NCI-H1930 (cell line): ENCODE measurements at regions not wholly inside any gene's neighbourhood (a gene's known extent, or its start where the extent isn't known, plus 50 kb on each side); places are given as distances from the start of the nearest gene placed in this dataset.

Experiments
- DNase-seq, 2 experiments: peaks; one replicate each; lab custom pipeline; 2025; lab: John Stamatoyannopoulos, UW

- DNase-seq: no peak
Measured at GRCh38 chr4:108399610-108400265, 220.6 kb upstream of the RPL34 start.

DNA sequence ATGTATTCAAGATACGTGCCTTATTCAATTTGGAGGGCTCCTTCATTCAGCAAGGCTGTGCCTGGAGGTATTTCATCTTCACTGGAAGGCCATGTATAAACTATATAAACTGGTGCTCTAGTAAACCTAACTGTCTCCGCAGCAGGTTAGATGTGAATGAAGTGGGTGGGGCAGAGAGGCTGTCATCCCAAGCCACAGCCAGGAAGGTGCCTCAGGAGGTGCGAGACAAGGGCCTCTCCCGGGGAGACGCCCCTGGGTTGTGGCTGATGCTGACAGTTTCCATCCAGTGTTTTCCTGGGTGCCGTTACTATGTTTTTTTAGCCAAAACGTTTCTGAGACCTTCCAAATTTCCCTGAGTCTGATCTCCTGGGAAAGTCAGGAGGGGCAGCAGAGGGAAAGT, 221.5 kb upstream of the RPL34 start:
- no peak for DNase-seq

GRCh38 chr4:108398316-108398715, 222.1 kb upstream of the RPL34 start:
- DNase-seq: no peak

DNA sequence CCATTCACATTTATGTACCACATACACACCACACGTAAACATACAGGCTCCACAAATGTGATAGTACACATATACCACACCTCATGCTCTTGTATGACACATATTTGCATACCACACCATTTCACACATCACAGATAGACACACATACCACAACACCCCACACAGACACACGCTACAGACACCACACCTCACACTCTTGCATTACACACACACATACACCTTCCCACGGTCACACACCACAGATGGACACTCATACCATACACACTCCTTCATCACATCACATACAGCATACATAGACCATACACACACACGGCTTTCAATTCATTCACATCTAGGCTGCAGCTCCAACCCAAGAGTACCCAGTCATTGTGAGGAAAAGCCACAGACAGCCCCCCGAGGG, 222.5 kb upstream of the RPL34 start:
- DNase-seq: no peak

DNA sequence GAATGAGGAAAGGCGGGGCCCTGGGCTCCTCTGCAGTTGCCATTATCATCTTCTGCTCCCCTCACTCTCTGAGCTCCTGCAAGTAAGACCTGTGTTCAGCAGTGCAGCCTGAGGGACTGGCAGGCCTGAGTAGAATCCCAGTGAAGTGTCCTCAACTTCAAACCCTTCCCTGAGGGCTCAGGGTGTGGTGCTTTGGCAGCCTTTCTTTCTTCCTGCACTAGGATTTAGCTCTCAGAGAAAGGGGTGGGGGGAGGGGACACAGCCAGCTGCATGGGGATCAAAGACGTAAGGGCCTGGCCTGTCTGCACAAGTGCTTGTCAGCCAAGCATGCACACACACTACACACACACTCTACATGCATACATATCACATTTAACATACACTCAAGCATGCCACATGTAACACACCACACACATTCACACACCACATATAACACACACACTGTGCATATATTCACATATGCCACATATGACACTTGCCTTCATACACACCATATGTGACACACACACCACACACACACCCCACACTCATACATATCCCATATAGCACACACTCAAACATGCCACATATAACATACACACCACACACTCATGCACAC, 223.4 kb upstream of the RPL34 start:
- no peak for DNase-seq

- DNase-seq: no peak
Measured at GRCh38 chr4:108395786-108396185, 224.6 kb upstream of the RPL34 start.

DNA sequence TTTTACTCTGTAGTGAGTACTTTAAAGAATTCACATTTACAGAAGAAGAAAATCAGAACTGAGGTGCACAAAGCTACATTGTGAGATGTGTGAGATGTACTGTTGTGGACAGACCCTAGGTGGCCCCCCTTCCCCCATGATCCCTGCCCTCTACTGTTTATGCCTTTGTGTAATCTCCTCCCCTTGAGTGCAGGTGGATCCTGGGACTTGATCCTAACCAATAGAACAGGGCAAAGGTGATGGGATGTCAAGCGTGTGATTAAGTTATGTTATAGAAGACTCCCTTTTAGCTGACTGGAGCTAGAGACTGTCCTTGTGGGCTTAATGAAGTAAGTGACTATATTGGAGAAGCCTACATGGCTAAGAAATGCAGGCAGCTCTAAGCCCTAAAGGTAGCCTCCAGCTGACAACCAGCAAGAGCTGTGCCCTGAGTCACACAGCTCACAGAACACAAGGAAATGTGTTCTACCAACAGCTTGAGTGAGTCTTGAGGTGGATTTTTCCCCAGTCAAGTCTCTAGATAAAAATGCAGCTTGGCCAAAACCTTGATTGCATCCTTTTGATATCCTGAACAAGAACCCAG, 225.2 kb upstream of the LEF1 start:
- DNase-seq: no peak

DNA sequence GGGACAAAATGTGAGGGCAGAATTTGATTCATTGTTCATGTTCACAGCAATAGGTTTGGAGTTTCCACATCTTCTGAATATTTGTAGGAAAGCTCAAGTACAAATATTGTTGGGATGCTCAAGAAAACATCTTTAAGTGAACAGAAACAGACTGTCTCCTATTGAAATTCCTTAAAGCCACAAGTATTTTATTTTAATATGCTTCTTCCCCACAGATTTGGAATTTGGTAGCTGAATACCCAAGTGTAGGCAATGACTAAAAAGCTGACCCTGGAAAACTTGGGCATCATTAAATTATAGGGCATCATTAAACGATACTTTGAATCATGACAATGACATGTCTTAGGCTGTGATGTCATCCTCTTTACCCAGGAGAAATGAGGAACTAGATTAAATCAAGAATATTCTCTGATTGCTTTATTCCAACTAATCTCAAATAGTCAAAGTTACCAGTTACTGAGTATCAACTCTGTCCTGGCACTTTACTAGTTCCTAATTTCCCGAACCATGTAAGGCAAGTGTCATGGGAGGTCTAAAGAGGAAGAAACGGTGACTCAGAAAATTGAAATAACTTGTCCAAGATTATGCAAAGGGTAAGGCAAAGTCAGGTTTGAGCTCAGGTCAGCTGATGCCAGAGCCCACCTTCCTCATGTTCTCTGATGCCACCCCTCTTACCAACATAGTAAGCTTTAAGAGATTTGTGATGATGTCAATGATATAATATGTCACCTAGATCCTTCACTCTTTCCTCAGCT, 223.1 kb upstream of the LEF1 start:
- no peak for DNase-seq

GRCh38 chr4:108385076-108385475, 216.3 kb upstream of the LEF1 start:
- DNase-seq: no peak

GRCh38 chr4:108384544-108384943, 215.8 kb upstream of the LEF1 start:
- DNase-seq: no peak

DNA sequence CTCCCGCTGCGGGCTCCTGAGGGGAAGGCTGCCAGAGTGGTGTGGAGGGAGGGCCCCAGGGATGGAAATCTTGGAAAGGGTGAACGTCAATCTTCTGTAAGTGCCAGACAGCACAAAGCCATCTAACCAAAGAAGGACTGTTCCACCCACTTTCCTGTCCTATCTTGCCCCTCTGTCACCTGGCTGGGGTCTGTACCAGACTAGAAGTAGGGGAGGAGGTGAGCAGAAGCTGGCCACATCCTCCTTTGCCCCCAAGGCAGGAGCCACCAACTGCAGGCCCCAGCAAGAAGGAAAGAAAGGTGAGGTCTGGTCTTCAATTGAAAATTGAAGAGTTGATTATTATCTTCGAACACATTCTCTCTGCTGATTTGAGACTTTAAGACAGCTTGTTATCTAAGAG, 214.4 kb upstream of the LEF1 start:
- no peak for DNase-seq

DNA sequence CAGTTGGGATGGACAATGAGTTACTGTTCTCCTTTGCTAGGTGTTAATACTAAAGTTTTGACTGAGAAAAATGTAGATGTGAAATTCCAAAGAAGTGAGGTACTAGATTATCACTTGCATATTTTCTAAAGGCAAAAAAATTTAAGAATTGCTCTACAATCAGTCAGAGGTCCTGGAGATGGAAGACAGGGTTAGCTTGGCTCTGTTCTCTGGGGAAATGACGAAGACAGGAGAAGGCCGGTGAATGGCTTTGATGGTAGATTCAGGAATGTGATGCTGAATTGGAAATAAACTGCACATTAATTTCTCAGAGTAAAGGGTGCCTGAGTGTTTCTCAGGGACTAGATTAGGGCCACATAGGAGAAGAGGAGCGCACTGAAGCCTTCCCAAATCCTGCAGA, 214.0 kb upstream of the LEF1 start:
- no peak for DNase-seq

DNA sequence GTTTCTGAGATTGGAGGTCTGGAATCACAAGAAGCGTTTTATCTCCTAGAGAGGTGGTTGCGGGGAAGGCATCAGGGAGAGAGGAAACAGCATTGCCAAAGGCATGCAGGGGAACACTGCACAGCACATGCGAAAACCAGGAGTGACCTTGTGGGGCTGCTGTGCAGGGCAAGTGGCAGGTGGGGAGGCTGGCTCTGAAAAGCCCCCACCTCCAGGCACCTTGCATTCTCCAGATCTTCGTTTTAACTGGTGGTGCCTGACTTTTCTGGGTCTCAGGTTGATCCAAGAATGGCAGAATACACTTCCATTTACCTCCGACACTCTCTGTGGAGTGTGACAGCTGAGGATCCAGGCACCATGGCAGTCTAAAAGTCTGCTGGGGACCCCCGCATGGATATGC, 209.4 kb upstream of the LEF1 start:
- no peak for DNase-seq

GRCh38 chr4:108377021-108377420, 208.3 kb upstream of the LEF1 start:
- no peak for DNase-seq

DNA sequence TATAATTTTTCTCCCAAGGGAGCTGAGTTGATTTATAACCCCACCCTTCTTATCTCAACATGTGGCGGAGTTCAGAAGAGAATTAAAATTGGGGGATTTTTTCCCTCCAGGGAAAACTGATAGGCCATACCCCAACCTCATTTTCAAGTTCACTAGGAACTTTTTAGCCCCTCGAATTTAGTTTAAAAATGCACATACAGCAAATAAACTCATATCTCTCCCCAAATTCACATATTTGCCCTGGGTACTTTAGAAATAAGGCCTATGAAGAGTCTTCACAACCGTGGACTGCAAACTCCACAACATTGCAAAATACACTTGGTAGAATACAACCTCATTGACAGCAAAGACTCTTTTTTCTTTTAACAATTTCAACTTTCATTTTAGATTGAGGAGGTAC, 206.7 kb upstream of the LEF1 start:
- DNase-seq: no peak

- DNase-seq: no peak
Measured at GRCh38 chr4:108372681-108373080, 203.9 kb upstream of the LEF1 start.

DNA sequence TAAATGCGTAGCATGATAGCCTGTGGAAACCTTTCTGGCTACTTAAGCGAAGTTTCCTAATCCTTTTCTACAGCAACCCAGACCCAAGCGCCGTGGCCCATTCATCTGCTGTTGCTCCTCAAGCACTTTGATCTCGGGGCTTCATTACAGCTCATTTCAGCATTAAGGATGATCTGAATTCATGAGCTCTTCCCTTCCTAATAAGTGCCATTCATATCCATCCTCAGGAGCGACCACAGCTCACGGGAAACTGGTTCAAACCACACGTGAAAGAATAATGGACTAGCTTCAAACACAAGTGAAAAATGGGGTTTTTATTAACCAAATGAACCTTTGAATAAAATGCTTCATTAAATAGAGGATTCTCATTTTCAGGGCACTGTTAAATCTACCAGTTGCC, 202.6 kb upstream of the LEF1 start:
- DNase-seq: no peak

DNA sequence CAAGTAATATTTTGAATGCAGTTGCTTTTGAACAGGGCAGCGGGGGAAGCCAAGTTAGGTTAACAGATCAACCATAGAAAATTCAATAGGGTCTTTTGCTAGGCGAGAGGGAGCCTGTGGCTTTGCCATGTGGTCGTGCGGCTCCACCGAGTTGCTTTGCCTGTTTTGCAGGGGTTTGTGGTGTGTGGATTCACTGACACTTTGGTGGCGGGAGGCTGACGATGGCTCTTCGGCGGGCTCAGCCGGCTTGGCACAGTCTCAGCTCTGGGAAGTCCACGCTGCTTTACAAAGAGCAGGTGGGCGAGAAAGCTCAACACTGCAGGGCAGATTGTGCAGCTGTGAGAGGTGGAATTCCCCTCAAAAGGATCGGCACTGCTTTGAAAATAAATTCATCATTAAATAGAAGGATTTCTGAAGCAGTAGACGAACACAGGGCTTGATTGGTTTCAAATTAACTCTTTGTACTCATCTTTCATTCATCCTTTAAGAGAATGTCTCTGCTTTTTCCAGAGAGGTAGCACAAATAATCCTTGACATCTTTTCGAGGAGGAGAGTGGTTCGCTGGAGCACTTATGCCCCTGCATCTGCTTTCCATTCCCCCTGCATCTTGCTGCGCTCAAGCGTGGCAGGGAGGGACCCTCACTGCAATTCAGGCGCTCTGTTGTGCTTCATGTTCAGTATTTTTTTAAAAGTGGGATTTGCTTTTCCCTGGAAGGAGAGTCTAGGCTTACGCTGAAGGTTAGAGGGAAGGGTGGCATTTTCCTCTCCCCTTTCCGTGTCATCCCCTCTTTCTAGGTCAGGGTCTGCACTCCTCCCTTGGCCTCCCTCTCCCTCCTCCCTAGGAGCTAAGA, 201.8 kb upstream of the LEF1 start:
- no peak for DNase-seq

DNA sequence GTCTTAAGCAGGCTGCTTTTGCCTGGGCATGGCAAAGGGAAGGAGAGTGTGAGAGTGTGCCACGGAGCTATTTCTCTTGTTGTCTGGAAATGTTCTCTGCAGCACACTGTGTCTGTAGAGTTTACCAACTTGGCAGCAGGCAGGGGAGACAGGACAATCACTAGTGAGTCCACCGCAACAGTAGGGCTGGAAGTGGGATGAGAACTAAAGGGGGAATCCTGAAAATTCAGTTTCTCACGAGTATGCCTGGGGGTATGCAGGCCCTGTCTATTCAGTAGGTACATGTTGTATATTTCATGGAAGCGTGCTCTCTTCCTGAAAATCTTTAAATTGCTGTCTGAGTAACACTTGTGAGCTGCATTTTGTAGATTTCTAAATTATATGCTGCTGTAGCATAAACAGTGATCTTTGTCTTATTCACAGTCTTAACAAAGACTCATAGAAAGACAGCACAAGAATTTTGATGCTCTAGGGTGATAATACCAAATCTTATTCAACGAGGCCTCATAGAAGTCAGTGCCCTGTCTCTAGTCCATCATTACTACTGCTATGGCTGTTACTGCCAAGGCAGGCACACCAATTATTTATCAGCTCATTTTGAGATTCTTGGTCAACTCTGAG, 200.4 kb upstream of the LEF1 start:
- no peak for DNase-seq

DNA sequence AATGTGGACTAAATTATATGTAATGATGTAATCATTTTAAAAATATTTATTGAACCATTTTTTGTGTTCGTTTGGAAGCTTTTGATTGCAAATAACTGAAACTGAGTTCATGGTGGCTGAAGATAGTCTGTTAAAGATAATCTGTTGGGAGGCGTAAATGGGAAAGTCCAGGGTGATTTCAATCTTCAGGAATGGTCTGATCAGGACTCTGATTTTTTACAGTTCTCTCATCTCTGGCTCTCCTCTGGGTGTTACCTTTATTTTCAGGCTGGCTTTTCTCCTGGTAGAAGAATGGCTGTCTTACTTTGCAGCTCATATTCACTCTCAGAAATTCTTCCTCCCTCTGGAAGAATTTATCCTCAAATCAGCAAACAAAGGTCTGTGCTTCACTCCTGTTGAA, 199.0 kb upstream of the LEF1 start:
- no peak for DNase-seq

- no peak for DNase-seq
Measured at GRCh38 chr4:108366716-108367115, 198.0 kb upstream of the LEF1 start.

GRCh38 chr4:108365551-108365950, 196.8 kb upstream of the LEF1 start:
- DNase-seq: no peak
